ENCODE measurements at regions not wholly inside any gene's neighbourhood (a gene's known extent, or its start where the extent isn't known, plus 50 kb on each side); places are given as distances from the start of the nearest gene placed in this dataset.

DNA sequence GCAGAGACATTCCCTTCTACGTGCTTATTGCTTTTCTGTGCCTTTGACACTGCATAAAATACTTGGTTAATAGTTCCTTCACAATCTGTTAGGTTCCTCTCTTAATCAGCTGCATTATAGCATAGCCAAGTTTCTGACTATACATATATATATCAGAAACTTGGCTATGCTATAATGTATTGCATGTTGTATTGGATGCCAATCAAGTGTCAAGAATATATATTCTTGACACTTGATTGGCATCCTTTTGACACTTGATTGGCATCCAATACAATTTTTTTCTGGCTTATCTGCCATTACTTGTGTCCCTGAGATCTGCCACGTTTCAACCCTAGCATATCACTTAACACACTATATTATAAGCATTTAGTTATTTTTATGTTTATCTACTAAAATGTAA is 949.7 kb upstream of the TENM4 start:
- DNase-seq: no peak

DNA sequence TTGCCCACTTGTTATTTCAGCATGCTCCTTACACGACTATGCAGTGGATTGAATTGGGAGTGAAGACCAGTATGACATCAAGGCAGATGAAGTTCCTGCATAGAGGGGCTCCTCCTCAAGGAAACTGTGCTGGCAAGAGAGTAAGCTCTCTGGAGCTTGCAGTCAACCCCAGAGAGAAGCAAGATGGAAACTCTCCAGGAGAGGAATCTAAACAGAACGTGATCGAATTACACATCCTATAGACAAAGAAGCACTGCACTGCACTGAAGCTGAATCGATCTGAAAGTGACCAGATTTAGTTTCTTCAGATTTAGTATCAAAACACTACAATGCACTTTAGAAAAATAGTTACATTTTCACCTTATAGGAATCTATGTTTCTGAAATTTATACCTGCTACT is 947.7 kb upstream of the TENM4 start:
- no peak for DNase-seq

DNA sequence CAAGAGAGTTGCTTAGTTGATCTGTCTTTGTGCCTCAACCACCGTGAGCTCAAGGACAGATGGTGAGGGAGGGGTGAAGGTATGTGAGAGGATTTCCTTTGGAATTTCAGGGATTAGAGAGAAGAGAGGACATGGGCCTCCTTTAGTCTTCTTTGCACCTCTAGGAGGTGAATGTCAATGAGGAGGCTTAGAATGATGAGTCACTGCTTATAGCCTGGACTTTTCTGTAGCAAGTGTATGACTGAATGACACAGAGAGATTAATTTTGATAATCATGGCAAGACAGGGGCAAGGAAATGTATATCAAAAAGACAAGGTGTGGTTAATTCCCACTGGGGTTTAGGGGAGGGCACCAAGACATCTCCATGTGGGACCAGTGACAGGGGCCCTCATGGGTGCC is 947.3 kb upstream of the TENM4 start:
- no peak for DNase-seq

DNA sequence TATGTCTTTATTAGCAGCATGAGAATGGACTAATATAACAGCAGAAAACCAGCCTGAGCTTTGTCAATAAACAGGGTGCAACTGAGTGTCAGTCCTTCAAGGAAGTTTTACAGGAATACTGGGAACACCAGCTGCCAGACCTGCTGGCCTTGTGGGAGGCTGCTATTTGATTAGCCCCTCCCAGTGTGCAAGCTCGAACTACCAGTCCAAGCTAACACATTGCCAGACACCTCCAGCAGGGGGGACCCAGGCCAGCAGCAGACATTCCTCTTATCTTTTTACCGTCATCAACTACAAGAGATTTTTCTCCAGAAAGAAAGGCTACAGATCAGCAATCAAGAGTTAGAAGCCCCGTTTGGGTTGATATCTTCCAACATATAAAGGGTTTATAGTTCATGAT is 942.8 kb upstream of the TENM4 start:
- no peak for DNase-seq

DNA sequence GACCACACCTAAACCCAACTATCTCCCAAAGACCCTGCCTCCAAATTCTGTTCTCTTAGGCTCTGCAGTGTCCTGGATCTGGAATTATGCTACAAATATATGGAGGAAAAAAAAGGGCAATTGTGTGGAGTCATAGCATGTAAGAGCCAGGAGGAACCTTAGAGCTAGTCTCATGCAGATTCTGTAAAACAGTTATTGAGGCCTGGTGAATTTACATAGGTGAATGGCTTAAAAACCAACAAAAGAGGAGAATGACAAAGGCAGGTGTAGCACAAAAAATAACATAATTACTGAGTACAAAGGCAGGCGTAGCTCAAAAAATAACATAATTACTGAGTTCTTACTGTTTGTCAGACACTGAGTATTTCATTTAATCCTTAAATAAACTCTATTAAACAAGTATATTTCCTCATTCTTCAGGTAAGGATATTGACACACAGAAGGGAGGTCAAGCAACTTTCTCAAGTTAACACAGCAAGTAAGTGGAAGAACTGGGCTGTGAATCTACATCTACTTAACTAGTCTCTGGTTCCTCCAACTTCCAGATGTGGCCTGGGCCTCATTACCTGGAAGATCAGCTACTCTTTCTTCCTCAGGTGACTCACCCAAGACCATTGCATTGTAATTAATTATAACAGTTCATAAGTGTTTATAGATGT is 938.9 kb upstream of the TENM4 start:
- DNase-seq: no peak

DNA sequence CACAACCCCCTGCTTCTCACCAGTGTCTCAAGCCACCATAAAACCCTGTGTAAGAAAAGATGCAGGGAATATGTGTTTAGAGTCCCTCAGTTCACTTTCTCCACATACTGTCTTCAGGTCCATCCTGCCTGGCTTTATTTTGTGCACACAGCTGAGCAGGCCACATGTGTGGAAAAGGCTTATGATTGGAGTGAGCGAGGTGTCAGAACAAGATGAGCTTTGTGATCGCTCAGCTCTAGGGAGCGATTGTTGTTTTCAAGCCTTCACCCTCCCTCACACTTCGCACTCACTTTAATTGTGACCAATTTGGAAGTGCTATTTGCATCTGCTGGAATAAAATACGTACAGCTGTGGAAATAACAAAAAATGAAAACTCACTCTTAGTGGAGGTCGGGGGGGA is 931.1 kb upstream of the TENM4 start:
- no peak for DNase-seq

DNA sequence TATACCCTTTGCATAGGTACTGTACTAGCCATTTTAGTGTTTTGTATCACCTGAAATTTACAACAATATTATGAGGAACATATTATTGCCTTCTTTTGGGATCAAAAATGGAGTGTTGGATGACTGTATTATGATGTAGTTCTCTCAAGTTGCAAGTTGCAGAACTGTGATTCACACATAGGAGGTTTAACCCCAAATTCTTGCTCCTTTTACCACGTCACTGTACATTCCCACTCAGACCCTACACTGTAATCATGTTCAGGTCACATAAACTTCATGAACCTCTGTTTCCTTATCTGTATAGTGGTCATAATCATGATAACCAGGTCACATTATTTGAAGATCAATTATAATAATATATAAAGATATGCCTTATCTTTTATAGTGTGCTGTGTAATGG is 925.1 kb upstream of the TENM4 start:
- DNase-seq: no peak

DNA sequence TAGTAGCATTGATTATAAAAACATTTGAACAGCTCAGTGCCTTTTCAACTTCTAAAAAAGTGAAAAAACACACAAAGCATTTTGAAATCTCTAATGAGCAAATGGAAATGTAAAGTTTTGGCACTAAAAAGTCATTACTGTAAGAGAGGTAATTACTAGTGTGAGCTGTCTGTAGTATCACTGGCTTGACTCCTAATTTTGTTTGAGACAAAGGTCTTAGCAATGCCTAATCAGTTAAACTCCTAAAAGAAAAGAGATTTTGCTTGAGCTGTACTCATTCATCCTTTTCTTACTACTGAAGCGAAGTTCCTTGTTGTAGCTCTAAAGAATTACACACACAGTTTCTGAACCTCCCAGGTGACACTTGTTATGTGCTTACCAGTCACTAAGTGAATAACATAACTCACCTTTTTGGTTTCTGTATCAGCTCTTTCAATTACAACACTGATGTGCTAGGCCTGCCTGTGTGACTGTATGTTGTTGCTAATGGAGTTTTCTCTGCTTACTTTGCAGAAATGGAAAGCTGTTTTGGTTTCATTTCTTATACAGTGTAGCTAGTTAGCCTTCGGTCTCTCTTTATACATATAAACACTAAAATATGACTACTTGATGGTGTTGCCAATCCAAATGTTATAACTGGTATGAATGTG is 924.4 kb upstream of the TENM4 start:
- no peak for DNase-seq

DNA sequence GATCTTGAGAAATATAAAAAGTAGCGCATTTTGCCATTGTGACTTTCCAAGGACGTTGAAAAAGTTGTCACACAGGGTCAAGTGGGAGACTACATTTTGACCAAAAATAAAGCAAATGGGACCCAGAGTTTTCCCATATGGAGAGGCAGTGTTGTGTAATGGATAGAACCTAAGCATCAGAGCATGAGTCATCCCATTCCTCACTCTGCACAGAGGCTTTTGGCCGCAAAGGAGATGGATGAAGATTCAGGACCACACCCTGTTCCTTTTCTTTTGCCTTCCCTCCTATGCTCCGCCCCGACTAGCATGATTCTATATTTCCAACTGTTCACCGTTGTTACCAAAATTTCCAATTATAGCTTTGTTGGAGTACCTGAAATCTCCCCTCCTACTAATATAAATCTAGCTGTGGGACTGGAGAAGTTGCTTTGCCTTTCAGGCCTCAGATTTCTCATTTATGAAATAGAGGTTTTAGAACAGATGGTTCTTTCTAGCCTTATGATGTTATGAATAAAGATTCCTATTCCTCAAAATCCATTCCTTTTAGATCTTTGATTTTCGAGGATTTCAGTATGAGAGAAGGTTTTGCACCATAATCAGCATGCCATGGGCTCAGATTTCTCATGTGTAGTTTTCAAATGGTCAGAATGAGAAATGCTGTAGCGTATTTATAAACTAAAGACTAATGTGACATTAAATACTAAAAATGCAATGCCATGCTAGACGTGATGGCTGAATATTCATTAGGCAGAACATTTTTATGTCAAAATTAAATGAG is 921.9 kb upstream of the TENM4 start:
- no peak for DNase-seq

DNA sequence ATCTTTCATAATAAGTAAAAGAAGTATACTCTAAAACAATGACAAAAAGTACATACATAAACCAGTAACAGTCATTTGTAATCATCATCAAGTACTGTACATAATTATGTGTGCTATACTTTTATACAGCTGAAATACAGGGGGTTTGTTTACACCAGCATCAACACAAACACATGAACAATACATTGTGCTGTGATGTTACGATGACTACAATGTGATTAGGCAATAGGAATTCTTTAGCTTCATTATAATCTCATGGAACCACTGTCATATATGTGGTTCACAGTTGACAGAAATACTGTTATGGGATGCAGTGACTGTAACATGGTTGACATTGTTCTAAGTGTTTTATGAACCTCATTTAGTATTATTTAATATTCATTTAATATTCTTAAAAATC is 914.4 kb upstream of the TENM4 start:
- DNase-seq: no peak

DNA sequence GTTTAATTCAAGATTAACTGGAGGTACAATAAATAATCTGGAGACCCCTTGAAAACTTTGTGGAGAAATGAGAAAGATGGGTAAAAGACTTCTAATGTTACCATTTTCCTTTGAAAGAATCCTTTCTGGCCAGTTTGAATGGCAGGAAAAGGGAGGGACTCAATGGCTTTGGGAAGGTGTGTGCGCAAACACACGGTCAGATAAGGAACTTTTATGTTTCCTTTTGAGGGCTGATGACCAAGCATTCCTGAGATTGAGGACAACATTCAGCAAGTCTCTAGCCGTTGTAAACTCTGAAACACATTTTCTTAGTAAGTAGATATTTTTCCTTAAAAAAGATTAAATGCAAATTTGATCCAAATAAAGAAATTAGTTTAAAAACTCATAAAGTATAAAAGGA is 909.7 kb upstream of the TENM4 start:
- no peak for DNase-seq

DNA sequence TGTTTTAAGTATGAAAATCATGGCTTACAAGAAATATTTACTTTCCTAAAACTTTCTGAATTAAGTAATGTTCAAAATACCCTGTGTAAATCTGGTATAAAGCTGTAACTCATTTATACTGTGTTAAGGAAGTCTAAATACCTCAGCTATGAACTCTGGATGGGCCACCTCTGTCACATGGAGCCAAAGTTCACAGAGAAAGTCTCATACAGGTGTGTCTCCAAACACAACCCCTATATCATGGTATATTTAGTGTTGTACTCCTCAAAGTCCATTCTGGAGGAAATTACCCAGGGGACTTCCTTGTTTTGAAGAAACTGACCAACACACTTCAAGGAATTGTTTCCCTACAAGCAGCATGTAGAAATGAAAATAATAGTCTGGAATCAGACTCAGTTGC is 909.2 kb upstream of the TENM4 start:
- DNase-seq: no peak

DNA sequence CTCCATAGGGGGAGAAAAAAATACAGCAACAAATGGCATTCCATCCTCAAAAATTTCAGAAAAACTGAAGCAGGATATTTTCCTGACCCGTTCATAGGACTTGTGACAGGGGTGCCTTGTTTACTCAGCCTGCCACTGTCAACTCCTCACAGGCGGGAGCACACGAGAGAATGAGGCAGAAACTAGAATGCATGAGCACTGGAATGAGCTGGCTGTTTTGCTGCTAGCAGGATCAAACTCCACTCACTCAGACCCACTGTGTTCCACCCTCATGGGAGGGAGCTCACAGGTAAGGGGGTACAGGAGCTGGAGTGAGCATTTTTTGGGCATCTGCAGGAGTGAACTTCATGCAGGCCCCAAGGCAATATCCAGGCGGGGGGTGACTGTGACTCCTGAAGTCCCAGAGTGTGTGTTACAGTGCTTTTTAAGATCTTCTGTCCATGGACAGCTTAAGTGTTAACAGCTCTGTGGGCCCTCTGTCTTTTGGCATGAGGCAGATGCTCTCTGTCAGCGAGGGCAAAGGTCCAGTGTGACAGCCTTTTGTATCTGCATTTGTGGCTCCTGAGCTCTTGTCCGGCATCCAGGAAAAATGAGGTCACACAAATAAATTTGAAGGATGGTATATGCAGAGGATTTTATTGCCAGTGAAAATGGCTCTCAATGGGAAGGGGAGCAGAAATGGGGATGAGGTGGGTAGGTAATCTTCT is 905.7 kb upstream of the TENM4 start:
- no peak for DNase-seq

DNA sequence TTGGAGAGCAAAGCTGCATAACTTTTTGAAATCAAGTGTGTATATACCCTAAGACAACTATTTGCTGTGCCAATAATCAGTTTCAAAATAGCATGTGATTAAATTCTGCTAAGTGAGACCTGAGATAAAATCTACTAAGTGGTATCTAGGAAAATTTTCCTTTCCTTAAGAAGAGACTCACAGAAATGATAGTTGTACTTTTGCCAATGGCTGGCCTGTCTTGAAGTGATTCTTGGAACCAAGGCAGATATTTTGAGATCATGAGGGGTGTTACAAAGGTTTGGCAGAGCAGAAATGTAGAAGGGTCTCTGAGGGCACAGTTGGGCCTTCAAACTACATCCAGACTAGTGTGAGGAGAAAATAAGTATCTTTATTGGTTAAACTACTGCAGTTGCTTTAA is 902.6 kb upstream of the TENM4 start:
- DNase-seq: no peak

DNA sequence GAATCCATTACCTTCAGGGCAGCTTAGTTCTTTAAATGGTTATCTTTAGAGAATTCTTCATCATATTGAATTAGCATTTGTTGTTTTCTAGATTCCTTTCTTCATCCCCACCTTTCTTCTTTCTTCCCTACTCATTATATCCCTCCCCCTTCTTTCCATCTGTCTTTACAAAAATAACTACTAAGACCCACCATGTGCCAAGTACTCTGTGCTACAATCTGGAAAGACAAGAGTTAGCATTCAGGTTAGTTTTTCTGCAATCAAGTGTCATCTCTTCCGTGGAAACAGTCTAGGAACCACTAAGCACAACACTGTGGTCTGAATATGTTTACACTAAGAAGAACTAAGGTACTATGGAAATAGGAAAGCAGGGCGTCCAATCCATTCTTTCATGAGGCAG is 897.4 kb upstream of the TENM4 start:
- no peak for DNase-seq

DNA sequence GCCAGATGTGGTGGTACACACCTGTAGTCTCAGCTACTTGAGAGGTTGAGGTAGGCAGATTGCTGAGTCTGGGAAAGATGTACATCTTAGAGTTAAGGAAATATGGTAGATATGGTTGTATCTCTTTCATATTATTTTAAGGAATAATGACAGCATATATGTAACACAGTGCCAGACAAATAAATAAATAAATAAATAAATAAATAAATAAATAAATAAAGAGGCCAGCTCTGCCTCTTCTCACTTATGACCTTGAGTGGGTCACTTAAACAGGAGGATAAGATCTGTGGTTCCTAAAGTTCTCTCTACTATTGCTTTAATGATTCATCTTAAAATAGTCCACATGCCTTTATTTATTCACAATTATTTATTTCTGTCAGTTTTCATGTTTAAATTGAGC is 890.9 kb upstream of the TENM4 start:
- DNase-seq: no peak

DNA sequence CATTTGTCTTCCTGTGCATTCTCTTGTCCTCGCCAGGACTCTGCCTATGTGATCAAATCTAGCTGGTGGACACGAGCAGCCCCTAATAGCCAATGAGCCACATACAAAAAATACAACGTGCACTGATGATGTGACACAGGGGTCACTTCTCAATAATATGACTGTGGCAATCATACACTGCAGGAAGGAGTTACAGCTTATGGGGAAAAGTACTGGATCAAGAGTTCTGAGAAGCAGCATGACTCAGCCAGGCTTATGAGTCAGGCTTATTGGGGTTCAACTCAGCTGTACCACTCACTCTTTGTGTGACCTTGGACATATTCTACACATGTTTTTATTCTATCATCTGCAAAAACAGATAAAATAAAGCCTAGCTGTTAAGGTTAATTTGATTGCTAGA is 889.4 kb upstream of the TENM4 start:
- DNase-seq: no peak

DNA sequence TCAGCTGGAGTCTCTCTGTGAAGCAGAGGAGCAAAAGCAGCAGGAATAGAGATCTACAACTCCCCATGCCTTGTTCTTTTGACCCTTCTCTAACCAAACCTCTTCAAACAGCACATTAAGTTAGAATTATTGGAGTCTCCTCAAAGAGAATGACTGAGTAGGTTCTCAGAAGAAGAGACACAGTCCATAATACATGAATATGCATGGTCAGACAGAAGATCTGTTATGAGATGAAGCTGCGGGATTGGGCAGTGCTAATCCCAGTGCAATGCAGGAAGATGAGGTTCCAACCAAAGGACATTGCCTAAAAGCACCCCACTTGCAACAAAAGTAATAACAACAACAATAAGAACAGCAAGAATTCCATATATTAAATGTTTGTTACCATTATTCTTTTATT is 887.9 kb upstream of the TENM4 start:
- DNase-seq: no peak

DNA sequence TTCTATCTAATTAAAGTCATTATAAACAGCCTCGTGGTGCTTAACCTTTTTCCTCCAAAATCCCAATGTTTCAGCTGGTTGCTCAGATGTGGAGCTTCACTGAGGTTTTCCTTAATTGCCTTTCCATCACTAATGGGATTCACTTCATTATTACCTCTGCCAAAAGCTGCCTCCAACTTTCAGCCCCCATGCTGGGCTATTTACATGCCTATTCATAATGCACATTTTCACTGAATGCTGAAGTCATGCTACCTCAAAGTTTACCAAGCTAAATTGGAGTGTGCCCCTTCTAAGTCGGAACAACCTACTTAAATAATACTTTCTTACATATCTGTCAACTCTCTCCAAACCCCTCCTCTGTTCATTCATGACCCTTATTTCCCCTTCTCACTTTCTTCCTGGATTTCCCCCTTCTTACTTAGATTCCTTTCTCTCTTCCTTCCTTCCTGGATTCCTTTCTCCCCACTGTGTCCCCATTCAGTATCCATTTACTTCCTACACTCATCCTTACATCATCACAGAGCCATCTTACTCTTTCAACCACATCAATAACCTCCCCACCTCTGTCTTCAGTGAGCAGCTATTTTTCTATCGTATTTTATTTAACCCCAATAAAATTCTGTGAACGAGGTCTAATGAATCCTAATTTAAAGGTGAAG is 887.3 kb upstream of the TENM4 start:
- DNase-seq: no peak

DNA sequence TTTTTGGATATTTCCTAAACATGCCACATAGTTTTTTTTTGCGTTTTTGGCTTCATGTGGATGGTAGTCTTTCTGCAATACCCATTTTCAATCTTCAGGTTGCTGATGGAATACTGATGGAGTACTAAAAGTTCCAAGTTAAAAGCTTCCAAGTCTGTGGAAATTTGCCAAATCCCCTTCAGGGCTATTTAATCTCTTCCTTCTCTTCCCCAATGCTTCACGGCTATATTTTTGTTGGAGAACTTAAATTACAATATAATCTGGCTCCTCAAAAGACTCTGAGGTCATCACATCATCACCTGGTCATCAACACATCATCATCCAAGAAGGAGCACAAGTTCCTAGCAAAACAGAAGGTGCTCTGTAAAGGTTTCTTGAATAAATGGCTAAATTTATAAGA is 881.0 kb upstream of the TENM4 start:
- DNase-seq: no peak

DNA sequence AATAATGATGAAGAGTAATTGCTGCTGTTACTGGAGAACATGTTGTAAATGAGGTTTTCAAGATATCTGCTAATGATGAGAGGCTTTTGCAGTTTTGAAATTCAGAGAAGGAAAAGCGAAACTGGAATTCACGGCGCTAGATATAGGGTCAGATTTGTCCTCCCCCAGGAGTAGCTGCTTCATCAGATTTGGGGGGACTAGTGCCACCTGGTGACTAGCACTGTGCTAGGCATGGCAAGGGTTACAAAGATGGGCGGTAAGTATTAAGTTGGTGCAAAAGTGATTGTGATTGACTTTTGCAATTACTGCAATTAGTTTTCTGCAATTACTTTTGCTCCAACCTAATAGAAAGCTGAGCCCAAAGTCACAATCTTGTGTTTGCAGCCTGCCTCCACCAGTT is 879.9 kb upstream of the TENM4 start:
- DNase-seq: no peak

DNA sequence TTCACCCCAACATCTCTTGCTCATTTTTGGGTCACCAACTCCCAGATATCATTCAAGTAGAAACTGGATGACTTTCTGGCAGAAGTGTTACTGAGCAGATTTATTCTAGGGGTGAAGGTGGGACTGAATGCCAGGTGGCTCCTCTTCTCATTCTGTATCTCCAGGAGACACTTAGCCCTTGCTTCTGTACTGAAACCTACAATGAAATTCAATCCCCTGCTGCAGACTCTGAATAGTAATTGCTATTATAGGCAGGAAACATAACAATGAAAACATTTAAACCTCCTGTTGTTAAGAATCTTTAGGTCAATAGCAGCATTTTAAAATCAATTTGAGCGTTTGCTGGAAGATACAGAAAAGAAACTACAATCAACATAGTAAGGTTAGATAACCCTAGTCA is 879.4 kb upstream of the TENM4 start:
- no peak for DNase-seq

DNA sequence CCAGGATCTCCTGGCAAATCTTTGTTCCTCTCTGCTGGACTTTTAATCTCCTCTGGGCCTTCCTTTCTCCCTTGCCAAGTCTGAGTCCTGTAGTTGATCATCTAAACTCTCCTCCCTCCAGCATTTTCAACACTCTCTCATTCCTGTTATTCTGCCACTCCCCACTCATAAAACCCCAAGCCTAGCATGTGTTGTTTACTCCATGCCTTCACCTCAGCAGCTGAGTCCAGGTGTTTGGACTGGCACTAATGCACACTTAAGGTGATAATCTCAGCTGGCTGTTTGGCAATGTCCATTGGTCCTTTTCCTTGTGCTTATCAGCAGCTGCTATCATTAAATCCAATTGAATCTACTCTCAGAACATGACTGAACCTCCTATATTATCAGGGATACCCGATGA is 876.8 kb upstream of the TENM4 start:
- no peak for DNase-seq

All from inflammatory macrophage (primary cell).